NB4 (cell line): ENCODE measurements at regions not wholly inside any gene's neighbourhood (a gene's known extent, or its start where the extent isn't known, plus 50 kb on each side); places are given as distances from the start of the nearest gene placed in this dataset.
A peak's percentile ranks its signal among the peaks of the same experiment; 100 is the strongest.

ENCODE experiments used
- DNase-seq: peaks from one replicate; pipeline ENCODE4 v3.0.0; 2010; ENCODE audit warnings: low read depth
- H3K4me3 ChIP-seq: one replicate; pipeline ENCODE4 v1.5.1; 2011; ENCODE audit warnings: mild to moderate bottlenecking, low read depth, low read length, moderate library complexity
- MYC ChIP-seq: IDR thresholded peaks from 2 replicates; pipeline ENCODE4 v1.6.1; 2011; ENCODE audit warnings: low read depth, low read length
- POLR2A ChIP-seq: IDR thresholded peaks from 2 replicates; pipeline ENCODE4 v1.6.1; 2011; ENCODE audit warnings: mild to moderate bottlenecking; ENCODE audit not compliant: insufficient read length; ENCODE audit errors: extremely low read depth
- TF ChIP-seq, protein P1 (sequence below): IDR thresholded peaks from 2 replicates; pipeline ENCODE4 v1.6.1; 2011; ENCODE audit warnings: low read depth, low read length
- TF ChIP-seq, protein P2 (sequence below): IDR thresholded peaks from one replicate; pipeline ENCODE4 v1.5.1; 2012; ENCODE audit warnings: low read depth, low read length

GRCh38 chr5:53199882-53200281 lies 90.3 kb upstream of the MOCS2 start:
- TF ChIP-seq, protein P1, sequence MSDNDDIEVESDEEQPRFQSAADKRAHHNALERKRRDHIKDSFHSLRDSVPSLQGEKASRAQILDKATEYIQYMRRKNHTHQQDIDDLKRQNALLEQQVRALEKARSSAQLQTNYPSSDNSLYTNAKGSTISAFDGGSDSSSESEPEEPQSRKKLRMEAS, result no peak
- TF ChIP-seq MYC (no peak), POLR2A (no peak)
- TF ChIP-seq, protein P2, sequence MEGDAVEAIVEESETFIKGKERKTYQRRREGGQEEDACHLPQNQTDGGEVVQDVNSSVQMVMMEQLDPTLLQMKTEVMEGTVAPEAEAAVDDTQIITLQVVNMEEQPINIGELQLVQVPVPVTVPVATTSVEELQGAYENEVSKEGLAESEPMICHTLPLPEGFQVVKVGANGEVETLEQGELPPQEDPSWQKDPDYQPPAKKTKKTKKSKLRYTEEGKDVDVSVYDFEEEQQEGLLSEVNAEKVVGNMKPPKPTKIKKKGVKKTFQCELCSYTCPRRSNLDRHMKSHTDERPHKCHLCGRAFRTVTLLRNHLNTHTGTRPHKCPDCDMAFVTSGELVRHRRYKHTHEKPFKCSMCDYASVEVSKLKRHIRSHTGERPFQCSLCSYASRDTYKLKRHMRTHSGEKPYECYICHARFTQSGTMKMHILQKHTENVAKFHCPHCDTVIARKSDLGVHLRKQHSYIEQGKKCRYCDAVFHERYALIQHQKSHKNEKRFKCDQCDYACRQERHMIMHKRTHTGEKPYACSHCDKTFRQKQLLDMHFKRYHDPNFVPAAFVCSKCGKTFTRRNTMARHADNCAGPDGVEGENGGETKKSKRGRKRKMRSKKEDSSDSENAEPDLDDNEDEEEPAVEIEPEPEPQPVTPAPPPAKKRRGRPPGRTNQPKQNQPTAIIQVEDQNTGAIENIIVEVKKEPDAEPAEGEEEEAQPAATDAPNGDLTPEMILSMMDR, result no peak
- no peak overlapping the region for H3K4me3 ChIP-seq
- DNase-seq, result no peak

DNA sequence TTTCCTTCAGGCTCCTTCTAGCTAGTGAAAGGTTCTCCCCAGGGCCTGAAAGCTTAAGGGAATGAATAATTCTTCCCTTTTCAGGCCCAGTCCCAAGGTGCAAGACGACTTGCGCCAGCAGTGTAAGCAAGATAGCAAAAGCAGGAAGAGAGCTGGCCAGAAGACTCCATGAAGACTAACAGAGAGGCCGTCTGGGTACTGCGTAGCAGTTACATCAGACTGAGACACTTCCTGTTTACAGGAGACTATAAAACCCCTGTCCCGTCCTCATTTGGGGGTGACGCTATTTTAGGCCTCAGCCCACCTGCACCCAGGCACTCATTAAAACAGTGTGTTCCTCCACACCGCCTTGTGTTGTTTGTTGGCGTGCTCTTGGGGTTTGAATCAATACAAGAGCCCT lies 90.7 kb upstream of the MOCS2 start:
- TF ChIP-seq, protein P2, result no peak
- TF ChIP-seq MYC (no peak), POLR2A (no peak)
- TF ChIP-seq, protein P1, result no peak
- peak; percentile 30 for DNase-seq

GRCh38 chr5:53201746-53202145 lies 92.2 kb upstream of the MOCS2 start:
- TF ChIP-seq, protein P1, result no peak
- TF ChIP-seq, protein P2, result peak; percentile 21
- no peak for TF ChIP-seq POLR2A
- peak; percentile 23 for DNase-seq
- H3K4me3 ChIP-seq, result no peak overlapping the region

More for the DNA sequence above, 90.7 kb upstream of the MOCS2 start:
- no peak overlapping the region for H3K4me3 ChIP-seq

- TF ChIP-seq, protein P1, result no peak
- TF ChIP-seq, protein P2, result no peak
- TF ChIP-seq MYC, result no peak
- TF ChIP-seq POLR2A, result no peak
- DNase-seq, result no peak
- no peak overlapping the region for H3K4me3 ChIP-seq
Observed at GRCh38 chr5:53206562-53206961, 97.0 kb upstream of the MOCS2 start.

DNA sequence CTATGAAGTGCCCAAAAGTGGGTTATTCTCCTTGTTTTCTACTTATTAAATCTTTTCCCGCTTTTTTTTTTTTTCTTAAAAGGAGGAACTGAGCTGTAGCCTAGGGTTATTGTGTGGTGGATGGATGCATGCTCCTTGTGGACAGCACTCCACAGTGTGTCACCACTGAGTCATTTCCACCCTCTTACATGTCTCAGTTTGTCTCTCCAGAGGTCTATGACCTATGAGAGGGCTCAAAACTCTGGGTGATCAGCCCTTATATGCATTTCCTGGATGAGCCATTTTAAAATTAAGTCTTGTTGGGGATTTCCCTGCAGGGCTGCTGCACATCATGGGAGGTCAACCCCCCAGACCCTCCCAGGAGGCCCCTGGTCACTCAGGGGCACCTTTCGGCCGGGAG lies 102.2 kb upstream of the MOCS2 start:
- DNase-seq, result peak; percentile 49
- TF ChIP-seq MYC (no peak), POLR2A (no peak)
- TF ChIP-seq, protein P1, result no peak
- TF ChIP-seq, protein P2, result no peak
- H3K4me3 ChIP-seq, result no peak overlapping the region

DNA sequence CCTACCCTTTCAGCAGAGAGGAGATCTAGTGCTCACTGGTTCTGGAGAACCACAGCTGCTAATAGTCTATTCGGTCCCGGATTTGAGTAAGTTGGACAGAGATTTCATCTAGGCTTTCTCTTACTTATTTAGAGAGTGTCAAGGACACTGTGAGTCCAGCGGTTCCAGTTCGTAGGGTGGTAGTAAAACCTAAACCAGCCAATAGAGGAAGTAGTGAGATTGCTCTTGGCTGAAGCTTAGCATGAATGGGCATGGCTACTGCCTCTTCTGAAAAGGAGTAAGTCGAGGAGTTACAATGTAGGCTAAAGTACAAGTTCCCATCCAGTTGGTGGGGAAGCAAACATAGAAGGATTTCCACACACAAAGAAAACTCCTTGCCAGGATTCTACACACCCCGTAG lies 109.6 kb upstream of the MOCS2 start:
- DNase-seq, result no peak
- no peak for TF ChIP-seq MYC
- TF ChIP-seq, protein P2, result no peak
- TF ChIP-seq, protein P1, result no peak
- no peak for TF ChIP-seq POLR2A
- H3K4me3 ChIP-seq, result no peak overlapping the region
